IPS-18c (cell line): ENCODE measurements at regions not wholly inside any gene's neighbourhood (a gene's known extent, or its start where the extent isn't known, plus 50 kb on each side); places are given as distances from the start of the nearest gene placed in this dataset.
"Not testable (repeated sequence)": the region's sequence is repeated elsewhere in the genome, so short reads cannot be mapped to it uniquely, and the experiment has no call there.

Experiments
- H3K4me3 ChIP-seq: 2 replicates; pipeline ENCODE4 v1.7.0; 2013; ENCODE audit warnings: low read depth, mild to moderate bottlenecking, low read length, moderate library complexity; ENCODE audit not compliant: insufficient read depth
- H3K9me3 ChIP-seq: one replicate; pipeline ENCODE4 v1.6.1; 2013; ENCODE audit warnings: mild to moderate bottlenecking, low read length, moderate library complexity; ENCODE audit not compliant: control insufficient read depth, insufficient read depth

DNA sequence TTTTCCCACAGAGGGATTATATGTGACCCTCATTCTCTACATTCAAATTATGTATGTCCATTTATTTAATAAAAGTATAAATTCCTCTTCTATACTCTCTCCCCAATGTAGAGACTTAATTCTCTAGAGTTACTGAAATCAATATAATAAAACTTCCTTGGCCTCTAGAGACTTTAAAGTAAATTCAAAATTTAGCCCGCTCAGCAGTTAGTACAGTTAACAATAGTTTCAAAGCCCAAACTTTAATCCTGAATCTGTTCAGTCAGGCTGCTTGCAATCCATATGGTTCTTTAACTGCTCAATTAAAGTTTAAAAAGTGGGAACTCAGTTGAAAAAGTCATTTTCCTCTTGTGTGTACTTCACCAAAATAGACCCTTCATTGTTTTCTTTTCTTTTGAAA, 2558.4 kb downstream of the ARAP2 start:
- H3K4me3 ChIP-seq = no peak overlapping the region
- H3K9me3 ChIP-seq = no peaks in the 10 kb centered on the region

DNA sequence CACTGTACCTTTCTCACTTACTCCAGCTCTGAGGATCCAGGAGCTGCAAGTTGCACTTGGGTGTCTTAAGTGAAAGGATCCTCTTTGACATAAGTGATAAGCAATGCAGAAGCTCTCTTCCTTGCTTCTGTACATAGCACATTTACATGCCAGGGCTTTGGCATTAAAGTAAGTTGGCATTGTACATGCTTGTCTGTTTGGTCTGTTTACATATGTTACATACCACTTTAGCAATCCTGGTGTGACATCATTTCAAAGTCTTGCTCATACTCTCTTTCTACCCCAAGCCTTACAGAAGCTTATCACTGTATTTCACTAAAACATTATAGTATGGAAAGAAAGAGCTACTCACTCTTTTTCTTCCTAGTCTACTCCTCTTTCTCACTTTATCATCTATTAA, 2548.3 kb downstream of the ARAP2 start:
- H3K9me3 ChIP-seq = peaks cover 5% of the 10 kb centered on the region
- no peak overlapping the region for H3K4me3 ChIP-seq

DNA sequence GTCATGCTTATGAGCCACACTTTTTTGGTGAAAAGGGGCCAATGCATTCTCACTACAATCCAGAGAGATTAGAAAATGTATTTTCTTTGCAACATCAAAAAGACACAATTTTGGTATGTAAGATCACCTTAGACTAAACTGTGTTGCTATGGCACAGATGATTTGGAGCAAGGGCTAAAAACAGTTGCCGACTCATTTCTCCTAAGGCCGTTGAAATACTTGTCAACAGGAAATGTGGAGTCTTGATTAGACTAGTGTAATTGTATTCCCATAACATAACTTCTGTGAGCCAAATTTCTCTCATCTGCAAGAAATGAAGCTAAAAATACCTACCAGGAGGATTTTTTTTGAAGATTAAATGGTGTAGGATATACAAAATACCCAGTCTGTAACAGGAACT, 2547.7 kb downstream of the ARAP2 start:
- H3K4me3 ChIP-seq = no peak overlapping the region
- H3K9me3 ChIP-seq = peaks cover 5% of the 10 kb centered on the region

DNA sequence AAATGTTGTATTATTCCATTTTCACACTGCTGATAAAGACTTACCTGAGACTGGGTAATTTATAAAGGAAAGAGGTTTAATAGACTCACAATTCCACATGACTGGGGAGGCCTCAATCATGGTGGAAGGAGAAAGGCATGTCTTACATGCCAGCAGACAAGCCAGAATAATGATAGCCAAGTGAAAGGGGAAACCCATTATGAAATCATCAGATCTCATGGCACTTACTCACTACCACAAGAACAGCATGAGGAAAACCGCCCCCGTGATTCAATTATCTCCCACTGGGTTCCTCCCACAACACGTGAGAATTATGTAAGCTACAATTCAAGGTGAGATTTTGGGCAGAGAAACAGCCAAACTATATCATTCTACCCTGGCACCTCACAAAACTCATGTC, 2535.1 kb downstream of the ARAP2 start:
- H3K4me3 ChIP-seq = no peak overlapping the region
- no peaks in the 10 kb centered on the region for H3K9me3 ChIP-seq

DNA sequence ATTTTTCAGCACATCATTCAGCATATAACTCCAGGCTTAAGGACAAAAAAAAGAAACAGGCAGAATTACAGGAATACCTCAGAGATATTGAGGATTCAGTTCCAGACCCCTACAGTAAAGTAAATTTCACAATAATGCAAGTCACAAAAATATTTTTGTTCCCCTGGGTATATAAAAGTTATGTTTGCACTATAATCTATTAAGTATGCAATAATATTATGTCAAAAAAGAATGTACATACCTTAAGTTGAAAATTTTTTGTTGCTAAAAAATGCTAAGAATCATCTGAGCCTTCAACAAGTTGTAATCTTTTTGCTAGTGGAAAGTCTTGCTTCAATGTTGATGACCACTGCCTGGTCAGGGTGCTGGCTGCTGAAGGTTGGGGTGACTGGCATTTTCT, 2532.5 kb downstream of the ARAP2 start:
- no peaks in the 10 kb centered on the region for H3K9me3 ChIP-seq
- no peak overlapping the region for H3K4me3 ChIP-seq

DNA sequence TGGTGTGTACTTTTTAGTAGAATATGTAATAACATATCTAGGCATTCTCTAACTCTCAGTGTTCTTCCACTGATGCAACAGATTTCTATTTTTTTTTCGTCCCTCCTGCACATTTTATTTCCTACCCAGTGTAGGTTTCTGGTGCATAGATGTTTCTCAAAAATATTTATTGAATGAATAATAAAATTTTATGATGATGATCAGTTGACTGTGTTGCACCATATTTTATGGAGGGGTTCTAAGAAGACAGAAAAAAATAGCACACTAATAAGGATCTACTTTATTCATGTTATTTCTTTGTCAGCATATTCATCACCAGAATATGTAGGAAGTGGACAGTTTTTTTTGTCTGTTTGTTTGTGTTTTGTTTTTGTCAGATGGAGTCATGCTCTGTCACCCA, 2529.3 kb downstream of the ARAP2 start:
- H3K4me3 ChIP-seq = no peak overlapping the region
- H3K9me3 ChIP-seq = no peaks in the 10 kb centered on the region

DNA sequence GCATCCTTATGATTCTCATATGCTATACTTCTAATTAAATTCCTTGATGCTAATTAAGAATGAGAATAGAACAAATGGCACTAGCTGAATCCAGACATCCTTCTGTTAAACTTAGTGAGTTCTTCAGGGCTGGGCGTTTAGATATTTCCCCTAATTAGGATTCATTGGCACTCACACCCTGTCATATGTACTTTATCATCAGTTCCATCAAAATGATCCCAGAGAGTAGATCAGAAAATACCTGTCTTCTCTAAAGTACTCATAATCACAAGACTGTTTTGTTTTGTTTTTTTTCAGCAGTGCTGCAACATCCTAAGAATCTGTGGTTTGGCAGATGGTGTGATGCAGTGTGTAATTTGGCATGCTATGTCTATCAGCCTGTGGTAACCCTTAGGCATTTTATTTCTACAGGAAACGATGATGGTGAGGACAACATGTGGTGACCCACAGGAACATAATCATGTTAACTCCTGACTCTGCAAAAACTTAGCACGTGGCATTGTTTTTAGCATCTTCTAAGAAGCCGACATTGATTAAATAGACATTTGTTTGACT, 2528.4 kb downstream of the ARAP2 start:
- H3K4me3 ChIP-seq = no peak overlapping the region

DNA sequence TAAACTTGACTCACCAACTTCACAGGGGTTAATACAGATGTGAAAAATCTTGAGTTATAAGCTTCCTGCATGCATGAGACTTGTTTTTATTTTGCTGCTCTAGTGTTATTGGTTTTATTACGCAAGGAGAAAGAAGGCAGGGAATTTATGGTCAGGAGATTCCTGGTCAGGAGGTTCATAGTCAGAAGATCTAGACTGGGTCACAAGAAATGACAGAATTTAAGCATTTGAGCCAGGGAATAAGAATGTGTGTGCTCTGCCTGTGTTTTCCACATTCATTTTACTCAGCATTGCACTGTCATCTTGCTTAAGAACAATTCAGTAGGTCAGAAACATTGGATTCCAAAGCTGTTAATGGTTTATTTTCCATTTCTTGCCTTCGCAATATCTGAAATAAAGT, 2522.1 kb downstream of the ARAP2 start:
- Histone ChIP-seq H3K4me3 (no peak overlapping the region), H3K9me3 (no peaks in the 10 kb centered on the region)

More for the DNA sequence above, 2528.4 kb downstream of the ARAP2 start:
- H3K9me3 ChIP-seq = no peaks in the 10 kb centered on the region

DNA sequence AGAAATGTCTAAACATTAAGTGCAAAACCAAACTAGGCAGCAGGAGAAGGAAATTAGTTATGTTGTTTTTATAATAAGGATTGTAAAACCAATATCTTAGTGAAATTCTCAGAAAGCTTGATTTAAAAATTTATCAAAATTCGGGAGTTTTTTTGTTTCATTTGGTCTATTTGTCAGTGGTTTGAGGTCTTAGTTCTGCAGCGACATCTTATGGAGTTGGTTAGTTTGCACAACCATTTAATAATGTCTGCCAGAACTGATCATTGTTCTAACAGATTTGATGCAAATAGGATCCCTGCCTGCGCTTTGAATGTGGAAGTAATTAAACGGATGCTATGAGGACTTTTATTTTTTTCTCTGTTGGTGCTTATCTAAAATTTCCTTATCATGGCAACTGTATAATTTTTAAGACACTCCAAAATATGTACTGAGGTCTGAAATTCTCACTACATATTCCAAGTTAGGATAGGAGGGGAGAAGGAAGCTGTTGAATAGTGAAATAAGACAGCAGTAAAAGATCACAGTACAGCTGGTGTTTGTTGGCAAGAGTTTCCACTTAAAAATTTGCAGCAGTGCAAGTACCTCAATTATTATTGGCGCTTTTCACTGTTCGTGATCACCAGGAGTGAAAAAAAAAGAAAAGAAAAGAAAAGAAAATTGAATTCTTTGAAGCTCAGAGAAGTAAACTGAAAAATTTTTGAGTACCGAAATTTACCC, 2521.4 kb downstream of the ARAP2 start:
- no peaks in the 10 kb centered on the region for H3K9me3 ChIP-seq
- no peak overlapping the region for H3K4me3 ChIP-seq

DNA sequence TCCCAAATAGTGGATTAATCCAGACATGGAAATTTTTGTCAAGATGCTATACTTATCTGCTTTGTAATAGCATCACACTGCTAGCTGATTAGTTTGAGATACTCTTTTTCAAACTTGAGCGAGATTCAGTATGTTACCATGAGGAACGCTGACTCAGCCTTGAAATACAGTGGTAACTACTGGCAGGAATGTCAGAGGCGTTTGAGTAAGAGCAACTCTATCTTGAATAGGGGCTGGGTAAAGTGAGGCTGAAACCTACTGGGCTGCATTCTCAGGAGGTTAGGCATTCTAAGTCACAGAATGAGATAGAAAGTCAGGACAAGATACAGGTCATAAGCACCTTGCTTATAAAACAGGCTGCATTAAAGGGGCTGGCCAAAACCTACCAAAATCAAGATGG, 2519.6 kb downstream of the ARAP2 start:
- Histone ChIP-seq H3K9me3 (no peaks in the 10 kb centered on the region), H3K4me3 (no peak overlapping the region)

DNA sequence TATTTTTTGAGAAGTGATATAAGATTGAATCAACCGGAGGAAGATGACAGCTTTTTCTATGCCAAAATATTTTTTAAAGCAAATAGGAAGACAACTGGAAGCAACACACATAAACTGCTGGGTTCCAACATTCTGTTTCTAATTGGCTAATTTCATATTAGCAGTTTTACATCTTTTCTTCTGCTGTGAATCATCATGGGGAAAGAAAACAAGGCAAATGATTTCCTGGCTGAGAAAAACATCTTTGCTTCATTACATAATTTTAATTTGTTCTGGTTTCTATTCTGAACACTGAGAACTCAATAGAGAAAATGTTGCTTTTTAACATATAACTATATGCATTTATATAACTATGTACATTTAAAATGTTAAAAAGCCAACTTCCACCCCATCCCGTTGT, 2518.5 kb downstream of the ARAP2 start:
- Histone ChIP-seq H3K4me3 (no peak overlapping the region), H3K9me3 (no peaks in the 10 kb centered on the region)

DNA sequence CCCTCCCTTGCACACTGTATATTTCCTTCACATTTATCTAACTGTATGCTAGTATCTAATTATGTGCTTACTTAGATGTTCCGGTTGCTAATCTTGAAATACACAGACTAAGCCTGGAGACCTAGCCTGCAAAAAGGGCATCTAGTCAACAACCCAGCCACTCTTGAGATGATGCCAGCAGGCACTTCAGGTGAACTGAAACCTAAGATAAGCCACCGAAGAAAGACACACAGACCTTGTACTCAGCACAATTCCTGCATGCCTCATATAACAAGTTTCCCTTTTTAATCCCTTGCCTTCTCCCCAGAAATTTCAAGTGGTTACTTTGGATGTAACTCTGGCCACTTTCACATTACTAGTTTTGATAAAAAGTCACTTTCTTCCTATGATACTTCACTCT, 2506.6 kb downstream of the ARAP2 start:
- Histone ChIP-seq H3K9me3 (no peaks in the 10 kb centered on the region), H3K4me3 (no peak overlapping the region)

DNA sequence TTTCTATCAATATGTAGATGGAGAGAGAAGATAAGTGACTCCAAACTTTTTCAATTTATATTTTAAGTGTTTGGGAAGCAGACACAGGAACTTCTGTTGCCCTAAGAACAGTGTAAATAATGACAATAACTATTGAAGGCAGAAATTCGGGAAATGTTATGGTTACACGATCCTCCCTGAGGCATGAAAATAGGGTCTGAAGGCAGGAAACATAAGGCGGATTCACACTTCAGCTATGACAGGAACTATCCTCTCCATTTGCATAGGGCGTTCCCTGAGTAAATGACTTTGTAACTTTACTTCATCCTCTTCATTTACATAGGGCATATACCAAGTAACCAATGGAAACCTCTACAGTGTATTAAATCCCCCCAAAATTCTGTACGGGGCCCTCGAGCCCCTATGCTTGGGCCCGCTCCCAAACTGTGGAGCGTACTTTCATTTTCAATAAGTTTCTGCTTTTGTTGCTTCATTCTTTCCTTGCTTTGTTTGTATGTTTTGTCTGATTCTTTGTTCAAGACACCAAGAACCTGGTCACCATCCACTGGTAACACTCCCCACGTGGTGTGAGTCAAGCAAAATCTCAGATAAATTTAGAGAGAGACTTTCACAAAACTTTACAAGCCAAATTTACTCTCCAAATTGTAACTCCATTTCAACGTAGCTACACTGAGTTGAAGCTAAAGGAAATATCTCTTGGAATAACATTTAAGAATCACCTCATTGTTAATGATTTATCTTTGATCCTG, 2504.3 kb downstream of the ARAP2 start:
- Histone ChIP-seq H3K4me3 (no peak overlapping the region), H3K9me3 (no peaks in the 10 kb centered on the region)

DNA sequence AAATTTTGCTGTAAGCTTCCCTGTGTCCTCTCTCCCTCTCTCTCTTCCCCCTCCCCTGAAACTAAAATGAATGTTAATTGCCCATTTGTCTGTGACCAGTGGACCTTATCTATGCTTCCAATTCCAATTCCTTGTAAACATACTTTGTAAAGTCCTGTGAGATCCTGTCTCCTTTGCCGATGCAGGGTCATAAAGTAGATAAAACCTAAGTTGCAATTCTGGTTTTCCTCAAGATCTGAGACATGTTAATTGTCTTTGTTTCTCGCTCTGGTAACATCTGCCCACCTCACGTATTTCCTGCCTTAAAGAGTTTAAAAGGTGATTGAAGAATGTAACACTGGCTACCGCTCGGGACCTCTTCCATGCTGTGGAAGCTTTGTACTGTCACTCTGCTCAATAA, 2503.4 kb downstream of the ARAP2 start:
- not testable (repeated sequence) for H3K4me3 ChIP-seq, H3K9me3 ChIP-seq

DNA sequence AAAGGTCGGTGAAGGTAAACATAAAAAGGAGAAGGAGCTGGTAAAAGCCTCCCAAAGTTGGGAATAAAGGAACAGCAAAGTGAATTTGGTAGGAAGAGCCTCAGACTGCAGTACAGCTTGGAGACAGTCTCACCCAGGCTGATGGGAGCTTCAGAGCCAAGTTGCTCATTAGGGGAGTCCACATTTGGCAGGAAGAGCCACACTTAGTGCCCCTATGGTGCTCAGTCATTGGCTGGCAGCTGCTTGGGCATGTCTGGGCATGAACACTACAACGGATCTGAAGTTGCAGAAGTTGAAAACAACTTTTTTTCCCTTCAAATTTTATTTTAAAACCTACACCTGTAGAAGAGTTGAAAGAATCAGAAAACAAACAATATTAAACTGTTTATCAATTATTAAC, 2497.3 kb downstream of the ARAP2 start:
- H3K4me3 ChIP-seq = no peak overlapping the region
- H3K9me3 ChIP-seq = no peaks in the 10 kb centered on the region

DNA sequence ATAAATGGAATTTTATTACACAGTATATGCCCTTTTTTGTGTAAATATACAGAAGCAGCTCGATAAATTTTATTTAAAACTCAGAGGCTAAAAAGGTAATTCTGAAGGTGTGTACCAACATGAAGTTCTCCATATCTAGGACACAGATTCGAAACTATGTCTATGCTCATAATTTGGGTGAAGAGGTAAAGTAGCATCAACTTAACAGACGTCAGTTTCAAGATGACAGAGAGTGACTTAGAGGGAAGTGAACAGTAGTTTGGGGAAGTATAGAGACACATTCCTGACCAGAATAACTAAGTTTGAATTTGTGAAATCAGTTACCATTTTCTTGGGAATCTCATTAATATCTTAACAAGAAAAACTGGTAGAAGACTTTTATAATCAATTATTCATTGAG, 2493.3 kb downstream of the ARAP2 start:
- H3K9me3 ChIP-seq = no peaks in the 10 kb centered on the region
- H3K4me3 ChIP-seq = no peak overlapping the region

DNA sequence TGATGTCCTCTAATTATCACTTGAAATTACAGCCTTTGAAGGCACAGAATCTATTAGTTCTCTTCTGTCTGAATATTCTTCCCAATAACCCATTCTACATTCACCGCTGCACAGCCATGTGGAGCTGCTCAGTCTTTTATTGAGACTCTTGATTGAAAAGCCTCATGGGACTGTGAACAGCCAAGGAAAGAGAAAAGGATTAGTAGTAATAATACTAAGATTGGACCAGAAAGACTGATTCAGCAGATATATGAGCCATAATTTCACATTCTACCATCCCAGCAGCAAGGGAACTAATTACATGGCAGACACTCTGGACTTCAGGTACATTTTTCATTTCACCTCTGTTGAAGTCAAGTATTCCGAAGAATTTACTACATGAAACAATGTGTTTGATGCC, 2471.7 kb downstream of the ARAP2 start:
- Histone ChIP-seq H3K4me3 (no peak overlapping the region), H3K9me3 (no peaks in the 10 kb centered on the region)

DNA sequence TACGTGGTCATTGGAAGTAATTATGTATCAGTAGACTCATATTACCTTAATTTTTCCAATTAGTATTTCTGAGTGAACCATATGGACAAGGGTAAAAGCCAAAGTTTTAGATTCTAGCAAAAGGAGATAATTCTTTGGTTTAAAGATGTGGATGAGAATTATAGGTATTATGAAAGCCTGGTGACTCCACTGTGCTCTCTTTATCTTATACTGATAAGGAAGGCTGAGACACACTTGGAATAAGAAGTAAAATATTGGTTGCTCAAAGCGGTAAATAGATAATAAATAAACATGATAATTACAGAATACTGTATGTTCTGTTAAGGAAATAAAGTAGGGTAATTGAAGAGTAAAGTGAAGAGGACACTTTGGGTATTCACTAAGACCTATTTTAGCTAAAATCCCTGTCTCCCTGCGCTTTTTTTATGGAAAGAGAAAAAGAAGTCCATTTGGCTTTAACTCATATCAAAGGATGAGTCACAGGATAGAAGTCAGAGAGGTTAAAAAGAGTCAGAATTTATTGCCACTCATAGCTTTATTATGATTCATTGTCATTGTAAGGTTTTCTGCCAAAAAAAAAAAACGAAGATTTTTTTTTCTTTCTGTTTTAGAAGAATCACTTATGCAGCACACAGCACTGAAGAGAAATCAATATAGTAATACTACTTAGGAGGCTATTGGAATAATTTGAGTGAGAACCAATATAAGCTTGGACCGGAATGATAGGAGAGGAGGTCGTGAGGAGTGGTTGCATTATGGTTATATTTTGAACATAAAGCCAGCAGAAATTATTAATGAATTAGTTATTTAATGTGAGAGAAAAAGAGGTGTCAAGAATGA, 2463.1 kb downstream of the ARAP2 start:
- no peaks in the 10 kb centered on the region for H3K9me3 ChIP-seq
- no peak overlapping the region for H3K4me3 ChIP-seq
